ENCODE measurements at regions not wholly inside any gene's neighbourhood (a gene's known extent, or its start where the extent isn't known, plus 50 kb on each side); places are given as distances from the start of the nearest gene placed in this dataset.
A peak's percentile ranks its signal among the peaks of the same experiment; 100 is the strongest.

DNA sequence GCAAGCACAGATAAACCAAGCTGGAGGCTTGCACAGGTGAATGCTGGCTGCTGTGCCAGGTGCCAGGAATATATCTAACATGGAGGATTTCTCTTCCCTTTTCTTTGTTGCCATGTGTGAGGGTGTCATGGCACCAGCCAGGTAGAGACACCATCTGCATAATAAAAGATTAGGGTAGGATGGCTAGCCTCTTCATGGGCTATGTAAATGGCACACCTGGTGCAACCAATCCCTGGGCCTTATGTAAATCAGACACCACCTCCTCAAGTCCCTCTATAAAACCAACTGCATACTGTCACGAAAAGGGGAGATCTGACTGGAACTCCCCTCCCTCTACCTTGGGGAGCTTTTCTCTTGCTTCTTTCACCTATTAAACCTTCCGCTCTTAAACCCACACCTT is 322.5 kb upstream of the POM121L12 start:
- no peak for DNase-seq (ENCODE audit: low read depth in 4 of 4, low spot score in 3 of 4)

GRCh38 chr7:52711951-52712350 is 323.5 kb upstream of the POM121L12 start:
- no peak for DNase-seq (ENCODE audit: low read depth in 4 of 4, low spot score in 3 of 4)

- DNase-seq (ENCODE audit: low read depth in 4 of 4, low spot score in 3 of 4) = no peak
Observed at GRCh38 chr7:52708846-52709245, 326.6 kb upstream of the POM121L12 start.

DNA sequence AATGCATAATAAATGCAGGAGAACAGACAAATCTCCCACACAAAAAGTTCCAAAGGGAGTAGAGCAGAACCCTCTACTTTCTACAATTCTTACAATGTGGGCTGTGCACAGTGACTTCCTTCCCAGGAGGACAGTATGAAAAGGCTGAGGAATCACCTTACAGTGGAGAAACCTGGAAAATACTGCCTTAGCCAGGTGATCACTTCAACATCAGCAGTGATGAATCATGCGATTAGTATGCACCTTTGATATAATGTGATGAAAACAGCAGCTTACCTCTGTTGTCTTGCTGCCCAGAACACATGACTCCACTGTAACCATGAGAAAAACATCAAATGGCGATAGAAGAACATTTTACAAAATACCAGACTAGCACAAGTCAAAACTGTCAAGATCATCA is 329.7 kb upstream of the POM121L12 start:
- no peak for DNase-seq (ENCODE audit: low read depth in 4 of 4, low spot score in 3 of 4)

GRCh38 chr7:52700349-52700748 is 335.1 kb upstream of the POM121L12 start:
- DNase-seq (ENCODE audit: low read depth in 4 of 4, low spot score in 3 of 4) = no peak

- no peak for DNase-seq (ENCODE audit: low read depth in 4 of 4, low spot score in 3 of 4)
Observed at GRCh38 chr7:52695973-52696595, 339.3 kb upstream of the POM121L12 start.

DNA sequence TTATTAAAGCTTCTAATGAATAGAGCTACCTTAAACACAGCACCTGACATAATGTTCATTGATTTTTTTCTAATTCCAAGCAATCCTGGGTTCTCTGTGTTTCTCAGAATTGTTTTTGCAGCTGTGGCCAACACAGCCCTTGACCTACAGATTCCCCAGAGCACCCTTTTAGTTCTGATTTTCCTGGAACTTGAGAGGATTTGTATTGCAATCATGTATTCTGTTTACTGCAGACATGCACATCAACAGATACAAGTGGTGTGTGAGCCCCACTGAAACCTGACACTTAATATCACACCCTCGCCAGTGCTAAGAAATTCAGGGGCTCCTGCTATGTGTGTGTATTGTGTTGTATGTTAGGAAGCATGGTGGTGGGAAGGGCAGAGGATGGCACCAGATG is 344.2 kb upstream of the POM121L12 start:
- no peak for DNase-seq (ENCODE audit: low read depth in 4 of 4, low spot score in 3 of 4)

- no peak for DNase-seq (ENCODE audit: low read depth in 4 of 4, low spot score in 3 of 4)
Observed at GRCh38 chr7:52689912-52690311, 345.5 kb upstream of the POM121L12 start.

- DNase-seq (ENCODE audit: low read depth in 4 of 4, low spot score in 3 of 4) = no peak
Observed at GRCh38 chr7:52685333-52685732, 350.1 kb upstream of the POM121L12 start.

GRCh38 chr7:52684388-52684787 is 351.0 kb upstream of the POM121L12 start:
- DNase-seq (ENCODE audit: low read depth in 4 of 4, low spot score in 3 of 4) = no peak

GRCh38 chr7:52682993-52683392 is 352.4 kb upstream of the POM121L12 start:
- DNase-seq (ENCODE audit: low read depth in 4 of 4, low spot score in 3 of 4) = no peak

DNA sequence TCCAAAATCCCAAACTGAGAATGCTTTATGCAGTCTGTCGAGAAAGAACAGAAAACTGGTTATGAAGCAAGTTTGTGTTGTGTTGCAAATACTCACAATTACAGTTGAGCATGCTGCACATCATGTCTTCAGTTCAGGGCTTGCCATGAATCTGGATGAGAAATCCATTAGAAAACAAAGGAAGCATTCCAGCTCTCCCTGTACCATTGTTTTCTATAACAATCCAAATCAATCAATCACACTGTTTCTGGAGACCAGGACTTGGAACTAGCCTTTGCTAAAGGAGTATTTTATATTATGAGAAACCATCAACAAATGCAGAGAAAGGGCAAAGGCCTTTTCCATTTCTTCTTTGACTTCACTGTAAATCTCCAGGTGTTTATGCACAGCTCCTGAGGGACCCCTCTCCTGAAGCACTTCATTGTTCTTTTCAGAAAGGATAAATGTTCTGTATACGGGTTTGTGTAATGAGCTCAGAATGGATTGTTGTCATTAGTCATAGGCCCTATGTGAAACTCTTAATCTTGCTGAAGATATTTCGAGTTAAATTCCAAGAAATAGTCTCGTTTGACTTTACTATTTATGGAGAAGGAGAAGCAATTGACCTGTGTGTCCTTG is 364.7 kb upstream of the POM121L12 start:
- peak in 1 of 4 donors; percentile 17 for DNase-seq (ENCODE audit: low read depth in 4 of 4, low spot score in 3 of 4)

- no peak for DNase-seq (ENCODE audit: low read depth in 4 of 4, low spot score in 3 of 4)
Observed at GRCh38 chr7:52669031-52669430, 366.4 kb upstream of the POM121L12 start.

DNA sequence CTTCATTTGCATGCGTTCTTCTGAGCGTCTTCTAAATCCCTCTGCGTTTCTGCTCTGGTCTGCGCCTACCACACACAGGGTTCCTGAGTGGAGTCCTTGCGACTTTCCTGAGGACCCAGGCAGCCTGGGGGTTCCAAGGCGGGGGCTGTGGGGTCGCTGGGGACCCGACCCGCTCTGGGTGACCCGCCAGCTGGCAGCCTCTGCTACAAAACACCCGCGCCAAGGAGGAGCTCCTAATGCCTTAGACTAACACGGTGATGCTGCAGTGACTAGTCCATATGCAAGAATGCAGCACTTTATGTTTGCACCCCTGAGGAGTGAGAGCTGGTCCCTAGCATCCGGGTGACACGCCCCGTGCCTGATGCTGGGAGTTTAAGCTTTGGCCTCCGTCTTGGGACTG is 367.0 kb upstream of the POM121L12 start:
- no peak for DNase-seq (ENCODE audit: low read depth in 4 of 4, low spot score in 3 of 4)

- no peak for DNase-seq (ENCODE audit: low read depth in 4 of 4, low spot score in 3 of 4)
Observed at GRCh38 chr7:52659178-52659577, 376.3 kb upstream of the POM121L12 start.

DNA sequence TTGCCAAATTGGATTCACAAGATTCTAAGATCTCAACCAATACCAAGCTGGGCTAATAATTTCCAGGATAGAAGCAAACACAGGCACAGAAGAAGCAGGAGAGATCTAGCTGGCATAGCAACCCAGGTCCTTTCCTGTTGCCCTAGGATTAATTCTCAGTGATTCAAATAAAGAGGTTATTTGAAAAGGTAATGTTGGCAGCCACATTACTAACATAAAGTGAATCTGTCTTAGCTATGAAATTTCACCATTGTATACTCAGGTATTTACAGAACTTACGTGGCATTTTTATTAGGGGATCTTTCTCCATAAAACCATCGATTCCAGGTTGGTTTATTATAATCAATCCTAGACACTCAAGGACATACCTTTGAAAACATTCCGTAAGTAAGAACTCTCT is 379.3 kb upstream of the POM121L12 start:
- no peak for DNase-seq (ENCODE audit: low read depth in 4 of 4, low spot score in 3 of 4)

DNA sequence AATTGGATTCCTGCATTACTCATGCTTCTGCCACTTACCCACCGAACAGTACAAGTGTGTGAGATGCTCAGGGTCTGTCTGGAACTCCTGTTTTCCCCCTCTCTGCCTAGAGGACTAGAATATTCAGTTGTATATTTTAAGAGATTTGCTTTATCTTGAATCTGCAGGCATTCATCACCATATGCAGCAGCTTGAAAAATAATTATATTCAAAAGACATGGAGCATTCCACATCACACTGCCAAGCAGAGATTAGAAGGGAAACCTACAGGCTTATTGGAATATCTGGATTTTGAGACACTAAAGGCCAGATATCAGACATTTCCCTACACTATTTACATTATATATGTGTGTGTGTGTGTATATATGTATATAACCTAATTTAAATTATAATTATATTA is 382.8 kb upstream of the POM121L12 start:
- no peak for DNase-seq (ENCODE audit: low read depth in 4 of 4, low spot score in 3 of 4)

- no peak for DNase-seq (ENCODE audit: low read depth in 4 of 4, low spot score in 3 of 4)
Observed at GRCh38 chr7:52648872-52649271, 386.6 kb upstream of the POM121L12 start.

DNA sequence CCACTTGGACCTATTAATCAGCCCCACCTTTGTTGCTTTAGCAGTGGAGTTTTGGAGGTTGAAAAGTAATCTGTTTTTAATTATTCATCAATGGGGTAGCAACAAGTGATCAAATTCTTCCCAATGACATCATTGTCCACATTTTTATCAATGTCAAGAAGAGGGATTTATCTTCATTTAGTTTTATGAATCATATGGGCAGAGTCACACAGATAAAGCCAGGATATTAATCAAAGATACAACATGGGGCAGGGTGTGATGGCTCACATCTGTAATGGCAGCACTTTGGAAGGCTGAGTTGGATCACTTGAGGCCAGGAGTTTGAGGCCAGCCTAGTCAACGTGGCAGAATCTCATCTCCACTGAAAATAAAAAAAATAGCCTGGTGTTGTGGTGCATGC is 388.4 kb upstream of the POM121L12 start:
- DNase-seq (ENCODE audit: low read depth in 4 of 4, low spot score in 3 of 4) = no peak

- DNase-seq (ENCODE audit: low read depth in 4 of 4, low spot score in 3 of 4) = no peak
Observed at GRCh38 chr7:52639981-52640380, 395.5 kb upstream of the POM121L12 start.

- no peak for DNase-seq (ENCODE audit: low read depth in 4 of 4, low spot score in 3 of 4)
Observed at GRCh38 chr7:52639126-52639525, 396.3 kb upstream of the POM121L12 start.

- DNase-seq (ENCODE audit: low read depth in 4 of 4, low spot score in 3 of 4) = no peak
Observed at GRCh38 chr7:52635021-52635420, 400.4 kb upstream of the POM121L12 start.

GRCh38 chr7:52620849-52621248 is 414.6 kb upstream of the POM121L12 start:
- DNase-seq (ENCODE audit: low read depth in 4 of 4, low spot score in 3 of 4) = no peak

Measured in right renal pelvis (tissue), 4 donors.